HepG2 (cell line): ENCODE measurements at regions not wholly inside any gene's neighbourhood (a gene's known extent, or its start where the extent isn't known, plus 50 kb on each side); places are given as distances from the start of the nearest gene placed in this dataset.

Experiments used
- ATAC-seq: fragments of 200-7000 bp; cut with Tn5 transposase; 3 replicates; pipeline ENCODE4 v1.9.1; 2020; ENCODE audit warnings: mild to moderate bottlenecking, moderate library complexity
- BruUV-seq: library from RNA; stranded (reverse); fragments of 400-500 nt; replicated peaks from 2 replicates; lab custom pipeline; 2021; lab: Mats Ljungman, UMichigan
- CTCF ChIA-PET: fragments of 300-600 bp; formaldehyde crosslinking; extraction: SDS; loops from one replicate; lab custom pipeline; 2021; ENCODE audit warnings: low total read pairs, inconsistent platforms, low intra/inter-chr PET ratio; lab: Yijun Ruan, JAX
- POLR2A ChIA-PET: fragments of 350-600 bp; sonication (Branson Sonifier 250); formaldehyde crosslinking; loops from one replicate; lab custom pipeline; 2020; ENCODE audit warnings: antibody characterized with exemption, inconsistent platforms; lab: Yijun Ruan, JAX
- DNase-seq: peaks from one replicate; pipeline ENCODE4 v3.0.0-alpha.2; 2015; ENCODE audit warnings: low spot score
- FAIRE-seq: peaks from 3 replicates; lab custom pipeline; 2011; peaks lifted over from hg19 to GRCh38; lab: Jason Lieb, UNC
- H2AFZ ChIP-seq: one replicate; pipeline ENCODE4 v1.6.1; 2011; ENCODE audit warnings: low read length, inconsistent platforms
- H3K27ac ChIP-seq: fragments of 300-600 bp; 3 replicates; pipeline ENCODE4 v1.8.0; 2011; ENCODE audit warnings: mixed run types, mild to moderate bottlenecking, mixed read lengths, low read length, inconsistent platforms; ENCODE audit not compliant: insufficient read depth; ENCODE audit errors: extremely low read length
- H3K27me3 ChIP-seq, 2 experiments: fragments of 200-600 bp in 1 of 2; 2 replicates in 1 of 2; 3 replicates in 1 of 2; pipeline versions ENCODE4 v1.6.0 to v1.8.0; 2011; ENCODE audit warnings: low read length in 2 of 2, mild to moderate bottlenecking in 2 of 2, moderate library complexity in 2 of 2, inconsistent platforms in 1 of 2; ENCODE audit not compliant: insufficient read depth in 2 of 2, control insufficient read depth in 1 of 2
- H3K36me3 ChIP-seq, 2 experiments: fragments of 200-600 bp in 1 of 2; replicated peaks in 1 of 2; 2 replicates in 1 of 2; 3 replicates in 1 of 2; pipeline versions ENCODE4 v1.5.1 to v1.8.0; 2011; ENCODE audit warnings: low read length in 2 of 2, inconsistent platforms in 1 of 2; ENCODE audit not compliant: insufficient read depth in 2 of 2, control insufficient read depth in 1 of 2
- H3K4me1 ChIP-seq: 2 replicates; pipeline ENCODE4 v1.5.1; 2012; ENCODE audit warnings: low read length, inconsistent platforms; ENCODE audit not compliant: insufficient read depth
- H3K4me2 ChIP-seq: 2 replicates; pipeline ENCODE4 v1.6.0; 2011; ENCODE audit warnings: low read depth, low read length, inconsistent platforms
- H3K4me3 ChIP-seq, 3 experiments: fragments of 200-600 bp in 1 of 3; sonication (generic), shearing (Covaris generic) in 1 of 3; replicated peaks in 1 of 3; 2 replicates each; pipeline ENCODE4 v1.5.1; 2011 to 2016; ENCODE audit warnings: low read length in 3 of 3, inconsistent platforms in 2 of 3, low read depth in 2 of 3, mild to moderate bottlenecking in 2 of 3, control low read depth in 1 of 3, mixed read lengths in 1 of 3; ENCODE audit not compliant: insufficient read depth in 1 of 3
- H3K79me2 ChIP-seq: one replicate; pipeline ENCODE4 v1.6.1; 2011; ENCODE audit warnings: low read length, inconsistent platforms; ENCODE audit not compliant: insufficient read depth
- H3K9ac ChIP-seq: 2 replicates; pipeline ENCODE4 v1.6.0; 2011; ENCODE audit warnings: mild to moderate bottlenecking, low read depth, low read length, inconsistent platforms; ENCODE audit not compliant: insufficient read depth
- H3K9me3 ChIP-seq: 2 replicates; pipeline ENCODE4 v1.5.1; 2012; ENCODE audit warnings: mild to moderate bottlenecking, low read length
- H4K20me1 ChIP-seq: 2 replicates; pipeline ENCODE4 v1.6.0; 2011; ENCODE audit warnings: inconsistent platforms, mild to moderate bottlenecking, low read length, moderate library complexity; ENCODE audit not compliant: insufficient read depth
- CCDC6 ChIP-seq: sonication (generic); formaldehyde crosslinking; IDR thresholded peaks from 2 replicates; pipeline ENCODE4 v1.8.1; 2022; ENCODE audit warnings: mild to moderate bottlenecking, missing genetic modification reagents, moderate library complexity
- ETV6 ChIP-seq: sonication (generic); formaldehyde crosslinking; conservative IDR thresholded peaks from 2 replicates; pipeline ENCODE4 v1.4.0; 2020; ENCODE audit warnings: missing genetic modification reagents
- HNRNPLL ChIP-seq: fragments of 200-400 bp; formaldehyde crosslinking; IDR thresholded peaks from 2 replicates; pipeline ENCODE4 v1.6.1; 2017; ENCODE audit warnings: mild to moderate bottlenecking, low read depth, low read length; ENCODE audit not compliant: poor library complexity, severe bottlenecking
- TOPORS ChIP-seq: sonication (generic); formaldehyde crosslinking; IDR thresholded peaks from 2 replicates; pipeline ENCODE4 v1.8.0; 2023; ENCODE audit warnings: mild to moderate bottlenecking, missing genetic modification reagents
- ZC3H13 ChIP-seq: sonication (generic); formaldehyde crosslinking; IDR thresholded peaks from 2 replicates; pipeline ENCODE4 v1.8.1; 2023; ENCODE audit warnings: mild to moderate bottlenecking, missing genetic modification reagents, moderate library complexity
- ZFX ChIP-seq: sonication (generic); formaldehyde crosslinking; IDR thresholded peaks from 2 replicates; pipeline ENCODE4 v1.4.0; 2020; ENCODE audit warnings: mild to moderate bottlenecking, low read depth, missing genetic modification reagents, moderate library complexity
- ZMAT5 ChIP-seq: sonication (generic); formaldehyde crosslinking; IDR thresholded peaks from 2 replicates; pipeline ENCODE4 v1.5.0; 2020; ENCODE audit warnings: mild to moderate bottlenecking, low read depth, missing genetic modification reagents, borderline replicate concordance
- ZNF138 ChIP-seq: sonication (generic); formaldehyde crosslinking; IDR thresholded peaks from 2 replicates; pipeline ENCODE4 v1.5.0; 2020; ENCODE audit warnings: mild to moderate bottlenecking, low read depth, missing genetic modification reagents
- ZNF557 ChIP-seq: sonication (generic); formaldehyde crosslinking; IDR thresholded peaks from 2 replicates; pipeline ENCODE4 v1.4.0; 2020; ENCODE audit warnings: missing genetic modification reagents
- ZNF562 ChIP-seq: sonication (generic); formaldehyde crosslinking; IDR thresholded peaks from 2 replicates; pipeline ENCODE4 v1.8.0; 2022; ENCODE audit warnings: missing genetic modification reagents, borderline replicate concordance
- ZNF589 ChIP-seq: sonication (generic); formaldehyde crosslinking; conservative IDR thresholded peaks from 2 replicates; pipeline ENCODE4 v1.8.0; 2022; ENCODE audit warnings: mild to moderate bottlenecking, moderate library complexity, missing genetic modification reagents
- WGBS: methylation state at CpG from one replicate; pipeline ENCODE4 v1.1.6; 2017; ENCODE audit warnings: low lambda C conversion rate; 5-methylcytosine and 5-hydroxymethylcytosine counted together
- in situ Hi-C: cut with HindIII; loops from 2 replicates; pipeline ENCODE4 v1.10.0; 2017; ENCODE audit warnings: low pct_unique_long_range_greater_than_20kb; ENCODE audit not compliant: extremely low pct_ligation_motif_present
- intact Hi-C: fragments of 100-400 bp; cut with micrococcal nuclease; formaldehyde crosslinking; loops from one replicate; pipeline ENCODE4 v1.10.0; 2022; ENCODE audit not compliant: unreplicated experiment
- TF ChIP-seq, protein P1 (sequence below): sonication (generic); formaldehyde crosslinking; IDR thresholded peaks from 2 replicates; pipeline ENCODE4 v1.8.1; 2023; ENCODE audit warnings: missing genetic modification reagents, mild to moderate bottlenecking, borderline replicate concordance
- TF ChIP-seq, protein P2 (sequence below): sonication (generic); formaldehyde crosslinking; IDR thresholded peaks from 2 replicates; pipeline ENCODE4 v1.5.0; 2020; ENCODE audit warnings: mild to moderate bottlenecking, missing genetic modification reagents, borderline replicate concordance

DNA sequence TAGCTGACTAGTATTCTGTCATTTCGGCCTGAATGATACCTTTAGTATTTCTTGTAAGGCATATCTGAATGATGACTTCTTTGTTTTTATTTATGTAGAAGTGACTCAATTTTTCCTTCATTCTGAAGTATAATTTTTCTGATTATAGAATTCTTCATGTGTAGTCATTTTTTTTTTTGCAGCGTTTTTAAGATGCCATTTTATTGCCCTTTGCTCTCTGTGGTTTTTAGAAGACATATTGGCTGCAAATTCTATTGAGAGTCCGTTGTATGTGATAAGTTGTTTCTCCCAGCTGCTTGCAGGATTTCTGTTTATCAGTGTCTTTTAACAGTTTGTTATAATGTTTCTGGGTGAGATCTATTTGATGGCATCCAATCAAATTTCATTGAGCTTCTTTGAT lies 1224.8 kb downstream of the JRKL start:
- H3K79me2 ChIP-seq, result no peaks in the 10 kb centered on the region
- peaks cover 29% of the 10 kb centered on the region for H3K9me3 ChIP-seq
- in situ Hi-C loops (no loop called here), intact Hi-C loops (no loop called here)
- H3K4me2 ChIP-seq, result no peak overlapping the region
- ATAC-seq (no peak), DNase-seq (no peak), FAIRE-seq (no peak)
- POLR2A ChIA-PET, result no interaction called here
- no peaks in the 10 kb centered on the region for H3K36me3 ChIP-seq
- H3K27ac ChIP-seq, result no peak overlapping the region
- TF ChIP-seq ZMAT5 (no peak), ETV6 (no peak), ZFX (CRISPR knock-in tag) (no peak), TOPORS (CRISPR knock-in tag) (no peak), ZC3H13 (no peak), ZNF138 (CRISPR knock-in tag) (no peak), HNRNPLL (no peak), CCDC6 (CRISPR knock-in tag) (no peak), ZNF589 (CRISPR knock-in tag) (no peak), ZNF562 (CRISPR knock-in tag) (no peak), ZNF557 (CRISPR knock-in tag) (no peak)
- TF ChIP-seq, protein P1, sequence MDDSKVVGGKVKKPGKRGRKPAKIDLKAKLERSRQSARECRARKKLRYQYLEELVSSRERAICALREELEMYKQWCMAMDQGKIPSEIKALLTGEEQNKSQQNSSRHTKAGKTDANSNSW (CRISPR knock-in tag), result no peak
- TF ChIP-seq, protein P2, sequence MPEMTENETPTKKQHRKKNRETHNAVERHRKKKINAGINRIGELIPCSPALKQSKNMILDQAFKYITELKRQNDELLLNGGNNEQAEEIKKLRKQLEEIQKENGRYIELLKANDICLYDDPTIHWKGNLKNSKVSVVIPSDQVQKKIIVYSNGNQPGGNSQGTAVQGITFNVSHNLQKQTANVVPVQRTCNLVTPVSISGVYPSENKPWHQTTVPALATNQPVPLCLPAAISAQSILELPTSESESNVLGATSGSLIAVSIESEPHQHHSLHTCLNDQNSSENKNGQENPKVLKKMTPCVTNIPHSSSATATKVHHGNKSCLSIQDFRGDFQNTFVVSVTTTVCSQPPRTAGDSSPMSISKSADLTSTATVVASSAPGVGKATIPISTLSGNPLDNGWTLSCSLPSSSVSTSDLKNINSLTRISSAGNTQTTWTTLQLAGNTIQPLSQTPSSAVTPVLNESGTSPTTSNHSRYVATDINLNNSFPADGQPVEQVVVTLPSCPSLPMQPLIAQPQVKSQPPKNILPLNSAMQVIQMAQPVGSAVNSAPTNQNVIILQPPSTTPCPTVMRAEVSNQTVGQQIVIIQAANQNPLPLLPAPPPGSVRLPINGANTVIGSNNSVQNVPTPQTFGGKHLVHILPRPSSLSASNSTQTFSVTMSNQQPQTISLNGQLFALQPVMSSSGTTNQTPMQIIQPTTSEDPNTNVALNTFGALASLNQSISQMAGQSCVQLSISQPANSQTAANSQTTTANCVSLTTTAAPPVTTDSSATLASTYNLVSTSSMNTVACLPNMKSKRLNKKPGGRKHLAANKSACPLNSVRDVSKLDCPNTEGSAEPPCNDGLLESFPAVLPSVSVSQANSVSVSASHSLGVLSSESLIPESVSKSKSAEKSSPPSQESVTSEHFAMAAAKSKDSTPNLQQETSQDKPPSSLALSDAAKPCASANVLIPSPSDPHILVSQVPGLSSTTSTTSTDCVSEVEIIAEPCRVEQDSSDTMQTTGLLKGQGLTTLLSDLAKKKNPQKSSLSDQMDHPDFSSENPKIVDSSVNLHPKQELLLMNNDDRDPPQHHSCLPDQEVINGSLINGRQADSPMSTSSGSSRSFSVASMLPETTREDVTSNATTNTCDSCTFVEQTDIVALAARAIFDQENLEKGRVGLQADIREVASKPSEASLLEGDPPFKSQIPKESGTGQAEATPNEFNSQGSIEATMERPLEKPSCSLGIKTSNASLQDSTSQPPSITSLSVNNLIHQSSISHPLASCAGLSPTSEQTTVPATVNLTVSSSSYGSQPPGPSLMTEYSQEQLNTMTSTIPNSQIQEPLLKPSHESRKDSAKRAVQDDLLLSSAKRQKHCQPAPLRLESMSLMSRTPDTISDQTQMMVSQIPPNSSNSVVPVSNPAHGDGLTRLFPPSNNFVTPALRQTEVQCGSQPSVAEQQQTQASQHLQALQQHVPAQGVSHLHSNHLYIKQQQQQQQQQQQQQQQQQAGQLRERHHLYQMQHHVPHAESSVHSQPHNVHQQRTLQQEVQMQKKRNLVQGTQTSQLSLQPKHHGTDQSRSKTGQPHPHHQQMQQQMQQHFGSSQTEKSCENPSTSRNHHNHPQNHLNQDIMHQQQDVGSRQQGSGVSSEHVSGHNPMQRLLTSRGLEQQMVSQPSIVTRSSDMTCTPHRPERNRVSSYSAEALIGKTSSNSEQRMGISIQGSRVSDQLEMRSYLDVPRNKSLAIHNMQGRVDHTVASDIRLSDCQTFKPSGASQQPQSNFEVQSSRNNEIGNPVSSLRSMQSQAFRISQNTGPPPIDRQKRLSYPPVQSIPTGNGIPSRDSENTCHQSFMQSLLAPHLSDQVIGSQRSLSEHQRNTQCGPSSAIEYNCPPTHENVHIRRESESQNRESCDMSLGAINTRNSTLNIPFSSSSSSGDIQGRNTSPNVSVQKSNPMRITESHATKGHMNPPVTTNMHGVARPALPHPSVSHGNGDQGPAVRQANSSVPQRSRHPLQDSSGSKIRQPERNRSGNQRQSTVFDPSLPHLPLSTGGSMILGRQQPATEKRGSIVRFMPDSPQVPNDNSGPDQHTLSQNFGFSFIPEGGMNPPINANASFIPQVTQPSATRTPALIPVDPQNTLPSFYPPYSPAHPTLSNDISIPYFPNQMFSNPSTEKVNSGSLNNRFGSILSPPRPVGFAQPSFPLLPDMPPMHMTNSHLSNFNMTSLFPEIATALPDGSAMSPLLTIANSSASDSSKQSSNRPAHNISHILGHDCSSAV, result no peak
- no peaks in the 10 kb centered on the region for H3K4me1 ChIP-seq
- H2AFZ ChIP-seq, result no peak overlapping the region
- 13% methylated on average over 3 of the region's 3 CpGs for WGBS
- no peaks in the 10 kb centered on the region; a peak in 1 of 5 replicates for H3K27me3 ChIP-seq
- no TSS peak for BruUV-seq
- H4K20me1 ChIP-seq, result no peaks in the 10 kb centered on the region
- H3K9ac ChIP-seq, result no peak overlapping the region
- no peak overlapping the region for H3K4me3 ChIP-seq
- CTCF ChIA-PET, result no interaction called here
